ENCODE measurements at regions not wholly inside any gene's neighbourhood (a gene's known extent, or its start where the extent isn't known, plus 50 kb on each side); places are given as distances from the start of the nearest gene placed in this dataset.

- Histone ChIP-seq H3K27ac (ENCODE audit: low read depth in 1 of 2, low read length in 1 of 2) (no peak overlapping the region), H3K9me3 (ENCODE audit: control insufficient read depth in 2 of 2, insufficient read depth in 1 of 2, low read length in 1 of 2) (no peaks in the 10 kb centered on the region), H3K36me3 (ENCODE audit: control insufficient read depth in 2 of 2, insufficient read depth in 2 of 2, low read length in 1 of 2) (no peaks in the 10 kb centered on the region), H3K4me3 (ENCODE audit: low read length in 2 of 2) (no peak overlapping the region), H3K27me3 (ENCODE audit: control insufficient read depth in 2 of 2, insufficient read depth in 1 of 2, low read length in 1 of 2) (peaks cover 0 to 2% of the 10 kb centered on the region in 2 donors), H3K4me1 (ENCODE audit: control insufficient read depth in 2 of 2, insufficient read depth in 2 of 2, low read length in 2 of 2) (no peaks in the 10 kb centered on the region)
- no peak for DNase-seq (ENCODE audit: low read depth in 6 of 9, low spot score in 9 of 9)
- WGBS: 98% methylated on average over 1 of the region's 1 CpG
Measured at GRCh38 chr11:15638386-15638787, 523.7 kb downstream of the INSC start.

- peaks cover 0 to 2% of the 10 kb centered on the region in 2 donors for H3K27me3 ChIP-seq (ENCODE audit: control insufficient read depth in 2 of 2, insufficient read depth in 1 of 2, low read length in 1 of 2)
- WGBS: 77% methylated on average over 9 of the region's 9 CpGs
- H3K4me3 ChIP-seq (ENCODE audit: low read length in 2 of 2): no peak overlapping the region
- H3K36me3 ChIP-seq (ENCODE audit: control insufficient read depth in 2 of 2, insufficient read depth in 2 of 2, low read length in 1 of 2): no peaks in the 10 kb centered on the region
- no peak for DNase-seq (ENCODE audit: low read depth in 6 of 9, low spot score in 9 of 9)
- H3K27ac ChIP-seq (ENCODE audit: low read depth in 1 of 2, low read length in 1 of 2): no peak overlapping the region
- H3K9me3 ChIP-seq (ENCODE audit: control insufficient read depth in 2 of 2, insufficient read depth in 1 of 2, low read length in 1 of 2): no peaks in the 10 kb centered on the region
- H3K4me1 ChIP-seq (ENCODE audit: control insufficient read depth in 2 of 2, insufficient read depth in 2 of 2, low read length in 2 of 2): no peaks in the 10 kb centered on the region
Measured at GRCh38 chr11:15640318-15640717, 525.6 kb downstream of the INSC start.

- H3K27me3 ChIP-seq (ENCODE audit: control insufficient read depth in 2 of 2, insufficient read depth in 1 of 2, low read length in 1 of 2): peaks cover 0 to 2% of the 10 kb centered on the region in 2 donors
- no peaks in the 10 kb centered on the region for H3K9me3 ChIP-seq (ENCODE audit: control insufficient read depth in 2 of 2, insufficient read depth in 1 of 2, low read length in 1 of 2)
- H3K27ac ChIP-seq (ENCODE audit: low read depth in 1 of 2, low read length in 1 of 2): no peak overlapping the region
- no peaks in the 10 kb centered on the region for H3K4me1 ChIP-seq (ENCODE audit: control insufficient read depth in 2 of 2, insufficient read depth in 2 of 2, low read length in 2 of 2)
- H3K36me3 ChIP-seq (ENCODE audit: control insufficient read depth in 2 of 2, insufficient read depth in 2 of 2, low read length in 1 of 2): no peaks in the 10 kb centered on the region
- no peak for DNase-seq (ENCODE audit: low read depth in 6 of 9, low spot score in 9 of 9)
- no peak overlapping the region for H3K4me3 ChIP-seq (ENCODE audit: low read length in 2 of 2)
- 86% methylated on average over 9 of the region's 9 CpGs for WGBS
Measured at GRCh38 chr11:15641271-15642045, 526.7 kb downstream of the INSC start.

GRCh38 chr11:15645201-15645600 lies 530.5 kb downstream of the INSC start:
- H3K36me3 ChIP-seq (ENCODE audit: control insufficient read depth in 2 of 2, insufficient read depth in 2 of 2, low read length in 1 of 2): no peaks in the 10 kb centered on the region
- peaks cover 0 to 6% of the 10 kb centered on the region in 2 donors for H3K27me3 ChIP-seq (ENCODE audit: control insufficient read depth in 2 of 2, insufficient read depth in 1 of 2, low read length in 1 of 2)
- WGBS: 88% methylated on average over 1 of the region's 1 CpG
- H3K9me3 ChIP-seq (ENCODE audit: control insufficient read depth in 2 of 2, insufficient read depth in 1 of 2, low read length in 1 of 2): no peaks in the 10 kb centered on the region
- H3K27ac ChIP-seq (ENCODE audit: low read depth in 1 of 2, low read length in 1 of 2): no peak overlapping the region
- no peak for DNase-seq (ENCODE audit: low read depth in 6 of 9, low spot score in 9 of 9)
- no peak overlapping the region for H3K4me3 ChIP-seq (ENCODE audit: low read length in 2 of 2)
- peaks cover 0 to 1% of the 10 kb centered on the region in 2 donors for H3K4me1 ChIP-seq (ENCODE audit: control insufficient read depth in 2 of 2, insufficient read depth in 2 of 2, low read length in 2 of 2)

- no peaks in the 10 kb centered on the region for H3K9me3 ChIP-seq (ENCODE audit: control insufficient read depth in 2 of 2, insufficient read depth in 1 of 2, low read length in 1 of 2)
- peaks cover 0 to 8% of the 10 kb centered on the region in 2 donors for H3K4me1 ChIP-seq (ENCODE audit: control insufficient read depth in 2 of 2, insufficient read depth in 2 of 2, low read length in 2 of 2)
- H3K36me3 ChIP-seq (ENCODE audit: control insufficient read depth in 2 of 2, insufficient read depth in 2 of 2, low read length in 1 of 2): no peaks in the 10 kb centered on the region
- peaks cover 7 to 26% of the 10 kb centered on the region in 2 donors for H3K27me3 ChIP-seq (ENCODE audit: control insufficient read depth in 2 of 2, insufficient read depth in 1 of 2, low read length in 1 of 2)
- H3K4me3 ChIP-seq (ENCODE audit: low read length in 2 of 2): no peak overlapping the region
- 66% methylated on average over 14 of the region's 14 CpGs for WGBS
- no peak for DNase-seq (ENCODE audit: low read depth in 6 of 9, low spot score in 9 of 9)
- no peak overlapping the region for H3K27ac ChIP-seq (ENCODE audit: low read depth in 1 of 2, low read length in 1 of 2)
Measured at GRCh38 chr11:15649371-15650104, 534.8 kb downstream of the INSC start.

- no peaks in the 10 kb centered on the region for H3K36me3 ChIP-seq (ENCODE audit: control insufficient read depth in 2 of 2, insufficient read depth in 2 of 2, low read length in 1 of 2)
- 3% methylated on average over 41 of the region's 41 CpGs for WGBS
- peaks cover 7 to 26% of the 10 kb centered on the region in 2 donors for H3K27me3 ChIP-seq (ENCODE audit: control insufficient read depth in 2 of 2, insufficient read depth in 1 of 2, low read length in 1 of 2)
- peak overlapping the region in 1 of 2 donors; percentile 34 for H3K4me3 ChIP-seq (ENCODE audit: low read length in 2 of 2)
- no peak overlapping the region for H3K27ac ChIP-seq (ENCODE audit: low read depth in 1 of 2, low read length in 1 of 2)
- peak; percentile 13 to 72 (median 41) for DNase-seq (ENCODE audit: low read depth in 6 of 9, low spot score in 9 of 9)
- peaks cover 0 to 8% of the 10 kb centered on the region in 2 donors for H3K4me1 ChIP-seq (ENCODE audit: control insufficient read depth in 2 of 2, insufficient read depth in 2 of 2, low read length in 2 of 2)
- no peaks in the 10 kb centered on the region for H3K9me3 ChIP-seq (ENCODE audit: control insufficient read depth in 2 of 2, insufficient read depth in 1 of 2, low read length in 1 of 2)
Measured at GRCh38 chr11:15650105-15650938, 535.6 kb downstream of the INSC start.

- Histone ChIP-seq H3K4me3 (ENCODE audit: low read length in 2 of 2) (no peak overlapping the region), H3K9me3 (ENCODE audit: control insufficient read depth in 2 of 2, insufficient read depth in 1 of 2, low read length in 1 of 2) (no peaks in the 10 kb centered on the region), H3K27me3 (ENCODE audit: control insufficient read depth in 2 of 2, insufficient read depth in 1 of 2, low read length in 1 of 2) (peaks cover 7 to 26% of the 10 kb centered on the region in 2 donors), H3K36me3 (ENCODE audit: control insufficient read depth in 2 of 2, insufficient read depth in 2 of 2, low read length in 1 of 2) (no peaks in the 10 kb centered on the region), H3K27ac (ENCODE audit: low read depth in 1 of 2, low read length in 1 of 2) (no peak overlapping the region), H3K4me1 (ENCODE audit: control insufficient read depth in 2 of 2, insufficient read depth in 2 of 2, low read length in 2 of 2) (peaks cover 0 to 8% of the 10 kb centered on the region in 2 donors)
- DNase-seq (ENCODE audit: low read depth in 6 of 9, low spot score in 9 of 9): no peak
- 44% methylated on average over 22 of the region's 22 CpGs for WGBS
Measured at GRCh38 chr11:15651033-15651432, 536.3 kb downstream of the INSC start.

GRCh38 chr11:15651816-15652215 lies 537.1 kb downstream of the INSC start:
- DNase-seq (ENCODE audit: low read depth in 6 of 9, low spot score in 9 of 9): no peak
- Histone ChIP-seq H3K9me3 (ENCODE audit: control insufficient read depth in 2 of 2, insufficient read depth in 1 of 2, low read length in 1 of 2) (no peaks in the 10 kb centered on the region), H3K27ac (ENCODE audit: low read depth in 1 of 2, low read length in 1 of 2) (no peak overlapping the region), H3K4me3 (ENCODE audit: low read length in 2 of 2) (no peak overlapping the region), H3K36me3 (ENCODE audit: control insufficient read depth in 2 of 2, insufficient read depth in 2 of 2, low read length in 1 of 2) (no peaks in the 10 kb centered on the region), H3K4me1 (ENCODE audit: control insufficient read depth in 2 of 2, insufficient read depth in 2 of 2, low read length in 2 of 2) (peaks cover 0 to 8% of the 10 kb centered on the region in 2 donors), H3K27me3 (ENCODE audit: control insufficient read depth in 2 of 2, insufficient read depth in 1 of 2, low read length in 1 of 2) (peaks cover 7 to 26% of the 10 kb centered on the region in 2 donors)
- 60% methylated on average over 11 of the region's 11 CpGs for WGBS
